H9 (cell line): ENCODE measurements at regions not wholly inside any gene's neighbourhood (a gene's known extent, or its start where the extent isn't known, plus 50 kb on each side); places are given as distances from the start of the nearest gene placed in this dataset.

Source experiments
- DNase-seq: peaks from one replicate; pipeline ENCODE4 v3.0.0-alpha.2; 2017
- H2AFZ ChIP-seq: one replicate; pipeline ENCODE4 v1.6.1; 2013; ENCODE audit warnings: mild to moderate bottlenecking, low read length, control low read depth, moderate library complexity
- H2AK5ac ChIP-seq: 2 replicates; pipeline ENCODE4 v1.6.1; 2013; ENCODE audit warnings: low read length, control low read depth, mixed read lengths; ENCODE audit not compliant: insufficient read length
- H2BK120ac ChIP-seq: one replicate; pipeline ENCODE4 v1.6.1; 2013; ENCODE audit warnings: low read depth, mild to moderate bottlenecking, low read length, control low read depth, inconsistent platforms; ENCODE audit not compliant: poor library complexity, severe bottlenecking
- H2BK12ac ChIP-seq: 2 replicates; pipeline ENCODE4 v1.6.1; 2013; ENCODE audit warnings: low read length, control low read depth, mixed read lengths, low read depth; ENCODE audit not compliant: insufficient read length
- H2BK15ac ChIP-seq: 2 replicates; pipeline ENCODE4 v1.6.1; 2013; ENCODE audit warnings: low read depth, low read length, control low read depth
- H2BK20ac ChIP-seq: one replicate; pipeline ENCODE4 v1.6.1; 2013; ENCODE audit warnings: low read depth, mild to moderate bottlenecking, low read length, control low read depth, inconsistent platforms; ENCODE audit not compliant: poor library complexity, severe bottlenecking
- H2BK5ac ChIP-seq: 2 replicates; pipeline ENCODE4 v1.6.1; 2013; ENCODE audit warnings: low read length, control low read depth, mixed read lengths; ENCODE audit not compliant: insufficient read length
- H3K14ac ChIP-seq: 2 replicates; pipeline ENCODE4 v1.6.1; 2013; ENCODE audit warnings: low read length, control low read depth; ENCODE audit not compliant: insufficient read depth
- H3K18ac ChIP-seq: 2 replicates; pipeline ENCODE4 v1.6.1; 2013; ENCODE audit warnings: low read depth, mild to moderate bottlenecking, mixed read lengths, low read length, control low read depth; ENCODE audit not compliant: insufficient read length
- H3K23ac ChIP-seq: 2 replicates; pipeline ENCODE4 v1.6.1; 2013; ENCODE audit warnings: low read length, control low read depth, mixed read lengths, low read depth; ENCODE audit not compliant: insufficient read length
- H3K23me2 ChIP-seq: 2 replicates; pipeline ENCODE4 v1.6.1; 2013; ENCODE audit warnings: low read depth, mild to moderate bottlenecking, mixed read lengths, low read length, control low read depth; ENCODE audit not compliant: insufficient read length, poor library complexity, severe bottlenecking
- H3K27ac ChIP-seq: 2 replicates; pipeline ENCODE4 v1.5.1; 2013; ENCODE audit warnings: low read length, control low read depth, mixed read lengths, low read depth; ENCODE audit not compliant: insufficient read length
- H3K27me3 ChIP-seq: 2 replicates; pipeline ENCODE4 v1.6.1; 2013; ENCODE audit warnings: low read length, control low read depth, inconsistent platforms; ENCODE audit not compliant: insufficient read depth
- H3K4ac ChIP-seq: 2 replicates; pipeline ENCODE4 v1.6.1; 2013; ENCODE audit warnings: low read depth, mild to moderate bottlenecking, control low read depth, inconsistent platforms, low read length, moderate library complexity
- H3K4me1 ChIP-seq: 2 replicates; pipeline ENCODE4 v1.6.1; 2013; ENCODE audit warnings: low read length, control low read depth, inconsistent platforms; ENCODE audit not compliant: insufficient read depth
- H3K4me2 ChIP-seq: 2 replicates; pipeline ENCODE4 v1.6.1; 2013; ENCODE audit warnings: low read length, control low read depth, mixed read lengths; ENCODE audit not compliant: insufficient read length, insufficient read depth
- H3K56ac ChIP-seq: 2 replicates; pipeline ENCODE4 v1.6.1; 2013; ENCODE audit warnings: low read depth, mild to moderate bottlenecking, mixed read lengths, low read length, control low read depth; ENCODE audit not compliant: insufficient read length
- H3K79me1 ChIP-seq: 2 replicates; pipeline ENCODE4 v1.6.1; 2013; ENCODE audit warnings: low read depth, mild to moderate bottlenecking, moderate library complexity, low read length, control low read depth, inconsistent platforms; ENCODE audit not compliant: insufficient read depth, poor library complexity, severe bottlenecking
- H3K79me2 ChIP-seq: 2 replicates; pipeline ENCODE4 v1.6.1; 2013; ENCODE audit warnings: low read length, control low read depth, inconsistent platforms; ENCODE audit not compliant: insufficient read depth
- H3K9ac ChIP-seq: 2 replicates; pipeline ENCODE4 v1.6.1; 2013; ENCODE audit warnings: low read length, control low read depth, mixed read lengths; ENCODE audit not compliant: insufficient read length; ENCODE audit errors: extremely low read depth
- H3K9me3 ChIP-seq: one replicate; pipeline ENCODE4 v1.6.1; 2013; ENCODE audit warnings: low read depth, low read length, inconsistent platforms; ENCODE audit not compliant: control insufficient read depth
- H3T11ph ChIP-seq: one replicate; pipeline ENCODE4 v1.6.1; 2013; ENCODE audit warnings: mild to moderate bottlenecking, low read length, control low read depth, inconsistent platforms
- H4K20me1 ChIP-seq: one replicate; pipeline ENCODE4 v1.6.1; 2013; ENCODE audit not compliant: control insufficient read depth, insufficient read length, insufficient read depth
- H4K5ac ChIP-seq: 2 replicates; pipeline ENCODE4 v1.6.1; 2013; ENCODE audit warnings: low read depth, mild to moderate bottlenecking, mixed read lengths, low read length, control low read depth; ENCODE audit not compliant: insufficient read length
- H4K8ac ChIP-seq: replicated peaks from 2 replicates; pipeline ENCODE4 v1.6.1; 2013; ENCODE audit warnings: low read length, control low read depth, mixed read lengths, low read depth; ENCODE audit not compliant: insufficient read length
- H4K91ac ChIP-seq: 2 replicates; pipeline ENCODE4 v1.6.1; 2013; ENCODE audit warnings: low read depth, mild to moderate bottlenecking, moderate library complexity, mixed read lengths, low read length, control low read depth; ENCODE audit not compliant: insufficient read length
- H3K27ac Mint-ChIP-seq, 3 experiments: 2 replicates in 2 of 3; 3 replicates in 1 of 3; pipeline ENCODE4 v1.8.0; 2020 to 2021; ENCODE audit warnings: mixed read lengths in 3 of 3, mild to moderate bottlenecking in 1 of 3, moderate library complexity in 1 of 3
- H3K27me3 Mint-ChIP-seq: 2 replicates; pipeline ENCODE4 v1.8.0; 2021; ENCODE audit warnings: low read depth, mild to moderate bottlenecking, moderate library complexity, mixed read lengths
- H3K36me3 Mint-ChIP-seq, 3 experiments: 2 replicates in 2 of 3; 3 replicates in 1 of 3; pipeline ENCODE4 v1.8.0; 2020 to 2021; ENCODE audit warnings: low read depth in 3 of 3, mixed read lengths in 3 of 3; ENCODE audit not compliant: insufficient read depth in 1 of 3
- H3K4me1 Mint-ChIP-seq, 2 experiments: 2 replicates each; pipeline ENCODE4 v1.8.0; 2020; ENCODE audit warnings: mixed read lengths in 2 of 2
- H3K4me3 Mint-ChIP-seq, 2 experiments: 2 replicates in 1 of 2; 3 replicates in 1 of 2; pipeline ENCODE4 v1.8.0; 2020 to 2021; ENCODE audit warnings: mild to moderate bottlenecking in 2 of 2, mixed read lengths in 2 of 2, moderate library complexity in 1 of 2
- H3K9me3 Mint-ChIP-seq, 2 experiments: 2 replicates in 1 of 2; 3 replicates in 1 of 2; pipeline ENCODE4 v1.8.0; 2020; ENCODE audit warnings: mild to moderate bottlenecking in 2 of 2, mixed read lengths in 2 of 2, moderate library complexity in 1 of 2
- WGBS: extraction: QIAGEN DNeasy Blood & Tissue Kit; methylation state at CpG from one replicate; pipeline ENCODE4 v1.1.7; 2013; ENCODE audit warnings: missing lambda C conversion rate, low lambda C conversion rate, mixed read lengths; ENCODE audit not compliant: insufficient read length; ENCODE audit errors: extremely low coverage; 5-methylcytosine and 5-hydroxymethylcytosine counted together
- TF ChIP-seq, protein P1 (sequence below): fragments of 200-600 bp; sonication (generic); conservative IDR thresholded peaks from 3 replicates; pipeline ENCODE4 v1.8.0; 2021; ENCODE audit warnings: antibody characterized with exemption, mild to moderate bottlenecking

GRCh38 chr4:17400686-17401085 lies 111.2 kb downstream of the QDPR start:
- no peak overlapping the region for H3K4me3 Mint-ChIP-seq
- WGBS: no CpG with 5 or more reads among the region's 4 CpGs

More at GRCh38 chr4:17400686-17401085, 111.2 kb downstream of the QDPR start:
- H3K27ac ChIP-seq: no peak overlapping the region
- Mint-ChIP-seq H3K36me3 (no peaks in the 10 kb centered on the region), H3K9me3 (no peaks in the 10 kb centered on the region), H3K27ac (no peak overlapping the region), H3K4me1 (peaks cover 0 to 2% of the 10 kb centered on the region in 2 experiments; a peak in 2 of 4 replicates), H3K27me3 (no peaks in the 10 kb centered on the region)
- no peaks in the 10 kb centered on the region for H3K79me1 ChIP-seq
- no peak overlapping the region for H3K56ac ChIP-seq
- H3K23ac ChIP-seq: no peak overlapping the region
- TF ChIP-seq, protein P1, sequence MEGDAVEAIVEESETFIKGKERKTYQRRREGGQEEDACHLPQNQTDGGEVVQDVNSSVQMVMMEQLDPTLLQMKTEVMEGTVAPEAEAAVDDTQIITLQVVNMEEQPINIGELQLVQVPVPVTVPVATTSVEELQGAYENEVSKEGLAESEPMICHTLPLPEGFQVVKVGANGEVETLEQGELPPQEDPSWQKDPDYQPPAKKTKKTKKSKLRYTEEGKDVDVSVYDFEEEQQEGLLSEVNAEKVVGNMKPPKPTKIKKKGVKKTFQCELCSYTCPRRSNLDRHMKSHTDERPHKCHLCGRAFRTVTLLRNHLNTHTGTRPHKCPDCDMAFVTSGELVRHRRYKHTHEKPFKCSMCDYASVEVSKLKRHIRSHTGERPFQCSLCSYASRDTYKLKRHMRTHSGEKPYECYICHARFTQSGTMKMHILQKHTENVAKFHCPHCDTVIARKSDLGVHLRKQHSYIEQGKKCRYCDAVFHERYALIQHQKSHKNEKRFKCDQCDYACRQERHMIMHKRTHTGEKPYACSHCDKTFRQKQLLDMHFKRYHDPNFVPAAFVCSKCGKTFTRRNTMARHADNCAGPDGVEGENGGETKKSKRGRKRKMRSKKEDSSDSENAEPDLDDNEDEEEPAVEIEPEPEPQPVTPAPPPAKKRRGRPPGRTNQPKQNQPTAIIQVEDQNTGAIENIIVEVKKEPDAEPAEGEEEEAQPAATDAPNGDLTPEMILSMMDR: no peak
- no peak overlapping the region for H3K9ac ChIP-seq
- no peak overlapping the region for H2BK12ac ChIP-seq
- H3K23me2 ChIP-seq: no peaks in the 10 kb centered on the region
- no peak overlapping the region for H3K14ac ChIP-seq
- H3K18ac ChIP-seq: no peak overlapping the region
- H3K79me2 ChIP-seq: no peaks in the 10 kb centered on the region
- H4K20me1 ChIP-seq: no peaks in the 10 kb centered on the region
- no peaks in the 10 kb centered on the region for H3K9me3 ChIP-seq
- H2BK15ac ChIP-seq: no peak overlapping the region
- H2AFZ ChIP-seq: no peak overlapping the region
- H3K4me1 ChIP-seq: no peaks in the 10 kb centered on the region
- H3T11ph ChIP-seq: no peak overlapping the region
- no peak overlapping the region for H2BK5ac ChIP-seq
- no peak overlapping the region for H4K91ac ChIP-seq
- DNase-seq: no peak
- no peaks in the 10 kb centered on the region for H3K27me3 ChIP-seq
- H2AK5ac ChIP-seq: no peak overlapping the region
- no peak overlapping the region for H3K4me2 ChIP-seq
- H4K8ac ChIP-seq: no peak overlapping the region
- no peak overlapping the region for H3K4ac ChIP-seq
- H2BK120ac ChIP-seq: no peak overlapping the region
- H4K5ac ChIP-seq: no peak overlapping the region
- H2BK20ac ChIP-seq: no peak overlapping the region
